T-helper 2 cell treated with Interferon-gamma antibody and Interleukin-4, amounts not matched to agents 5 μg/mL and 100 μg/mL, for 36 hours (primary cell): ENCODE measurements at regions not wholly inside any gene's neighbourhood (a gene's known extent, or its start where the extent isn't known, plus 50 kb on each side); places are given as distances from the start of the nearest gene placed in this dataset.
"Not testable (repeated sequence)": the region's sequence is repeated elsewhere in the genome, so short reads cannot be mapped to it uniquely, and the experiment has no call there.

ENCODE experiments used
- DNase-seq: peaks from one replicate; pipeline ENCODE4 v3.0.0; 2021; ENCODE audit warnings: low spot score
- H3K27ac Mint-ChIP-seq: one replicate; pipeline ENCODE4 v1.8.0; 2021; ENCODE audit warnings: mild to moderate bottlenecking, mixed read lengths
- H3K27me3 Mint-ChIP-seq: one replicate; pipeline ENCODE4 v1.8.0; 2021; ENCODE audit warnings: low read depth, mixed read lengths
- H3K36me3 Mint-ChIP-seq: one replicate; pipeline ENCODE4 v1.8.0; 2021; ENCODE audit warnings: low read depth, mixed read lengths
- H3K4me1 Mint-ChIP-seq: one replicate; pipeline ENCODE4 v1.8.0; 2021; ENCODE audit warnings: low read depth, mixed read lengths
- H3K4me3 Mint-ChIP-seq: one replicate; pipeline ENCODE4 v1.8.0; 2022; ENCODE audit warnings: mild to moderate bottlenecking, moderate library complexity, mixed read lengths
- H3K9me3 Mint-ChIP-seq: one replicate; pipeline ENCODE4 v1.8.0; 2021; ENCODE audit warnings: mixed read lengths

DNA sequence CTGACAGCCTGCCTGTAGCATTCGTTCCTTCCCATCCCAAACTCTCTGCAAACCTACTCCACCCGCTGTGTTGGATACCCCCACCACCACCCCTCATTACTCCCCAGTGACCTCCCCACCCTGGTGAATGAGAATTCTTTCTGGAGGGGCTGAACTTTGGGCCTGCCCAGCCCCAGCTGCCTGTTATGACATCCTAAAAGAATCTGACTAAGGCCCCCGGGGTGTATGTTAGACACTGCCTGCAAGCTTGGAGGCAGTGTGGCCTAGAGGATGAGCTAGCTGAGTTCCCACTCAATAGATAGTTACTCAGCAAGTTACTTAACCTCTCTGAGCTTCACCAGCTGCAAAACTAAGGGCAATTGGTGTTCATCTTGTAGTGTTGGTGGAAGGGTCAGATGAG is 110.2 kb upstream of the FGGY start:
- H3K27ac Mint-ChIP-seq: no peak overlapping the region
- H3K36me3 Mint-ChIP-seq: no peaks in the 10 kb centered on the region
- peaks cover 6% of the 10 kb centered on the region for H3K27me3 Mint-ChIP-seq
- no peak overlapping the region for H3K4me3 Mint-ChIP-seq
- H3K9me3 Mint-ChIP-seq: peaks cover 4% of the 10 kb centered on the region
- H3K4me1 Mint-ChIP-seq: no peaks in the 10 kb centered on the region
- no peak for DNase-seq

DNA sequence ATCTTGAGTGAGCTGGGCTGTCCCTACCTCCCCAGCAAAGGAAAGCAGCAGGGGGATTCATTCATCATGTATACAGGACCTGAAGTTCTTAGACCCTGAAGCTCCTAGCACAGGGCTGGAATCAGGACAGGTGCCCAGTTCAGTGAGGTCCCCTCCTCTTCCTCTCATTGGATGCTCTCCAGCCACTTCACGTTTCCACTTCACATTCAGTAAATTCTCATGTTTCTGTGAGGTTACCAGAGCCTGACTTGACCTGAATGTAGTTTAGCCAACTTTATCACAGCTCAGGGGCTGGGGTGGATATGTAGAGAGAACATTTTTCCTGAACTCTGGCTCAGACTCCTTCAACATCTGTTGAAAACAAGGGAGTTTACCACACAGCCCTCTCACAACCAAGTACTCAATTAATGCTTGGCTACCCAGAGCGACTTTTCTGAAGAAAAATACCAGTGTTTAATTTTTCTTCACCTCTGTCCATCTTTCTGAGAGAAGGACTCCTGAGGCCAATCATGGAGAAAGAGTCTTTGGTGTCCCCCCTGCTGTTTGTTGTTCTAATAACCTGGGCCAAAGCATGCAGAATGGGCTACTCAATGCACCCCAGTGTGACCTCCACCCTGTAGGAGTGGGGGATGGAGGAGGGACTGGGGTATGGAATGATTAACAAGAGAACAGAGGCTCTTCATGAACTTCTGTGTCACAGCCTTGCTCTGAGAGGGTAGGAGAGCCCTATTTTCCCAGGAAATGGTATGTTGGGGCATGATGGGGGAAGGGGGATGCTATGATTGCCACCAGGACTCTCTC is 108.3 kb upstream of the FGGY start:
- Mint-ChIP-seq H3K4me3 (no peak overlapping the region), H3K27me3 (peaks cover 8% of the 10 kb centered on the region), H3K9me3 (peaks cover 4% of the 10 kb centered on the region), H3K4me1 (no peaks in the 10 kb centered on the region), H3K36me3 (no peaks in the 10 kb centered on the region), H3K27ac (no peak overlapping the region)
- DNase-seq: no peak

DNA sequence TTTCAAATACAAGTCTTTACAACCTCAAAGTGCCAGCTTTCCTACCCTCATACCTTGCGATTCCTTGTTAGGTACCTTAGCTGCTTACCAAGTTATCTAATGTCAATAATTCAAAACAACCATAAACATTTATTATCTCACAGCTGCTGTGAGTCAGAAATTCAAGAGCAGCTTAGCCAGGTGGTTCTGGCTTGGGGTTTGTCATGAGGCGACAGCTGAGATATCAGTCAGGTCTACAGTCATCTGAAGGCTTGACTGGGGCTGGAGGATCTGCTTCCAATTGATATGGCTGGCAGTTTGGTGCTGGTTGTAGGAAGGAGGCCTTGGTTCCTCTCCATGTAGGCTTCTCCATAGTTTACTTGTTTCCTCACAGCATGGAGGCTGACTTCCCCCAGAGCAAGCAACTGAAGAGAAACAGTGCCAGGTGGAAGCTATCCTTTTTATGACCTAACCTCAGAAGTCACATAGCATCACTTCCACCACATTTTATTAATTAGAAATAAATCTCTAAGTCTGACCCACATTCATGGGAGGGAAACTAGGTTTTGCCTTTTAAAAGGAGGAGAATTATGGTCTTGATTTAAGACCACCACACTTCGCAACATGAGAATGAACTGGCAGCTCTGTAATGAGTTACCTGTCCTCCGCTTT is 103.3 kb upstream of the FGGY start:
- H3K4me1 Mint-ChIP-seq: no peaks in the 10 kb centered on the region

DNA sequence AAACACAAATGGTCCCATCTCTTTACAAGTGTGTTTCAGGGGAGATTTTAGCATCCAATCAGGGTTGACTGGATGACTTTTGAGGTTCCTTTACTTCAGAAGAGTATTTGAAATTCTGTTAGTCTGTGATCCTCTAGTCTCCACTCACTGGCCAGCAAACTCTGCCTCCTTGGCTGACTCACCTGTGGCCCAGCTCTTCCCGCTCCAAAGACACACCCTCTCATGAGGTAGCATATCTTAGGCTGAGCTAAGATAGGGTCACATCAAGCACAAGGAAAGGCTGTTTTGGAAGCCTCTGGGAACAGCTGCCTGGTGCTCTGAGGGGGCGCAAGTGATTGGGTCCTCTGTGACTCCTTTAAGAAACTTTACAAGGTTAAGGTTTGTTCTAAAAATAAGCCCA is 102.3 kb upstream of the FGGY start:
- no peak for DNase-seq
- H3K27ac Mint-ChIP-seq: no peak overlapping the region
- H3K36me3 Mint-ChIP-seq: no peaks in the 10 kb centered on the region
- peaks cover 12% of the 10 kb centered on the region for H3K27me3 Mint-ChIP-seq
- no peaks in the 10 kb centered on the region for H3K4me1 Mint-ChIP-seq
- H3K4me3 Mint-ChIP-seq: no peak overlapping the region
- peaks cover 4% of the 10 kb centered on the region for H3K9me3 Mint-ChIP-seq

More for the DNA sequence above, 103.3 kb upstream of the FGGY start:
- no peak overlapping the region for H3K4me3 Mint-ChIP-seq
- H3K9me3 Mint-ChIP-seq: peaks cover 4% of the 10 kb centered on the region
- DNase-seq: no peak
- H3K27ac Mint-ChIP-seq: no peak overlapping the region
- no peaks in the 10 kb centered on the region for H3K36me3 Mint-ChIP-seq
- peaks cover 12% of the 10 kb centered on the region for H3K27me3 Mint-ChIP-seq

DNA sequence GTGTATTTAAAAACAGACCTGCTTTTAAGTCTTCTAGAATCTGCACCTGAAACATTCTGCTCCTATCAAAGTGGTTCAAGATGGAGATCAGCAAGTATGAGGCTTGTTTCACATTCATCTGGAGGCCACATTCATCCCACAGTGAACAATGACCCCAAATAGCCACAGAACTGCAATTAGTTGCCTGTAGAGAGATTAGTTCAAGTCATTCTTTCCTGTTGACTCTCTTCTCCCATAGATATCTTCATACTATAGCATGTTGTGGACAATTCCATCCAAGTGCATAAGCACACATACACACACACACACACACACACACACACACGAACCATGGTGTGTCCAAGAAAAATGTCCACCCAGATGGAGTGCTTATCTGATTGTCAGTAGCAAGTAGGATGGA is 101.7 kb upstream of the FGGY start:
- peaks cover 7% of the 10 kb centered on the region for H3K27me3 Mint-ChIP-seq
- no peak overlapping the region for H3K27ac Mint-ChIP-seq
- H3K4me3 Mint-ChIP-seq: no peak overlapping the region
- peaks cover 4% of the 10 kb centered on the region for H3K9me3 Mint-ChIP-seq
- no peak for DNase-seq
- H3K36me3 Mint-ChIP-seq: no peaks in the 10 kb centered on the region
- no peaks in the 10 kb centered on the region for H3K4me1 Mint-ChIP-seq

DNA sequence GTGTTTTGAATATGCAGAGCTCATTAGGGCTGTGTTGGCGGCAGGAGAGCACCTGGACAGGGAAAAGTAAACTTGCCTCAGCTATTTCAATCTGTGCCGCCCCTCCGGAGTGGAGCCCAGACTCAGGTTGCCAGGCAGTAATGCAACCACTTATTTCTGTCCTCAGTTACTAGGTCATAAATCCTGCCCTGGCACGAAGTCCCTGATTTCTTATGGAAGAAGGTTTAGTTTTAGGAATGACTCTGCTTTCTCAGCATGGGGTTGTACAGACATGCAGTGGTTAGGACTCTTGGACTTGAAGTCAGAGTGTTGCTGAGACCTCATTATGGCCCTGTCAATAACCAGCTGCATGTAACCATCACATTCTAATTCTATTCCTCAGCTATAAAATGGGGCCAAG is 98.3 kb upstream of the FGGY start:
- Mint-ChIP-seq H3K4me3 (no peak overlapping the region), H3K27ac (no peak overlapping the region), H3K27me3 (peaks cover 7% of the 10 kb centered on the region)

DNA sequence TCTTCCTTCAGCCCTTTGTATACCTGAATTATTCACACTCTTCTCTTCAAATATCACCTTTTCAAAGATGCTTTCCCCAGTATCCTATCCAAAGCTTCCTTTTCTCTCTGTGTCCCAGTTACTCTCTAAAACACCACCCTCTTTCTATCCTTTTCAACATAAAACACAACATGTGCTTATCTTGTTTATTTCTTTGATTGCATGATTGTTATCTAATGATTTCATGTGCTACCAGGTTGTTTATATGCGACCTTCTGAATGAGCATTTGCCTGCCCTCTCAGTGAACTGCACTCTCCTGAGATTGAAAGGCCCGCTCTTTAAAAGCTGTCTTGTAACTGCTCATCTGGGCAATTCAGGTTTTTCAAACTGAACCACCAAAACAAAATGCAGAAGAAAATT is 97.7 kb upstream of the FGGY start:
- no peaks in the 10 kb centered on the region for H3K36me3 Mint-ChIP-seq
- no peak overlapping the region for H3K4me3 Mint-ChIP-seq
- DNase-seq: no peak
- no peaks in the 10 kb centered on the region for H3K4me1 Mint-ChIP-seq
- H3K27ac Mint-ChIP-seq: no peak overlapping the region
- peaks cover under 1% of the 10 kb centered on the region for H3K9me3 Mint-ChIP-seq
- H3K27me3 Mint-ChIP-seq: peaks cover 7% of the 10 kb centered on the region

More for the DNA sequence above, 98.3 kb upstream of the FGGY start:
- Mint-ChIP-seq H3K36me3 (no peaks in the 10 kb centered on the region), H3K4me1 (no peaks in the 10 kb centered on the region), H3K9me3 (no peaks in the 10 kb centered on the region)
- DNase-seq: no peak

DNA sequence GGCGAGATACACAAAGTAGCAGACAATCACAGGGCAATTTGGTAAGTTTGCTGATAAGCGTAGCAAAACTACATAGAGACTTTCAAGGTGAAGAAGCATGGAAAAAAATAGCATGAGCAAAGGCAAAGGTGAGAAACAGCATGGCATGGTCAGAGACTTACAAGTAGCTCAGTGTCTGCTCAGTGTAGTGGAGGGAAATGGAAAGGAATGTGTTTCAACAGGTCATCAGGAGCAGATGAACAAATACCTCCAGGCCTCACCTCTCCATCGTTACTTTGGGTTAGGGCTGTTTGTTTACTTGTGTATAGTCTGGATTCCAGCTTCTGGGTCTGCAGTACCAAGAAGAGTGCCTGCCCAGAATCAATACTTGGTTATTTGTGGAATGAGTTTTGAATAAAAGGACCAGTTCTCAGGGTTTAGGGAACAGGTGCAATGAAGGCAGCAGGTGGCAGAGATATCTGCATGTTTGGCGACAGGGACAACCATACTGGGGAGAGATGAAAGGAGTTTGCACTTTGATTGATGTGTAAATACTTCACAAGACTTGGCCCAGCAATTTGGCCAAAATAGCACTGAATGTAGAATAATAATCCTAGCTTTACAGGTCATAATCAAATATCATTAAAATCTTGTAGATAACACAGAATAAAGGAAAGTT is 97.0 kb upstream of the FGGY start:
- H3K36me3 Mint-ChIP-seq: no peaks in the 10 kb centered on the region
- H3K4me1 Mint-ChIP-seq: no peaks in the 10 kb centered on the region
- H3K4me3 Mint-ChIP-seq: no peak overlapping the region
- peaks cover 7% of the 10 kb centered on the region for H3K27me3 Mint-ChIP-seq
- H3K9me3 Mint-ChIP-seq: peaks cover 7% of the 10 kb centered on the region
- DNase-seq: no peak
- H3K27ac Mint-ChIP-seq: no peak overlapping the region

DNA sequence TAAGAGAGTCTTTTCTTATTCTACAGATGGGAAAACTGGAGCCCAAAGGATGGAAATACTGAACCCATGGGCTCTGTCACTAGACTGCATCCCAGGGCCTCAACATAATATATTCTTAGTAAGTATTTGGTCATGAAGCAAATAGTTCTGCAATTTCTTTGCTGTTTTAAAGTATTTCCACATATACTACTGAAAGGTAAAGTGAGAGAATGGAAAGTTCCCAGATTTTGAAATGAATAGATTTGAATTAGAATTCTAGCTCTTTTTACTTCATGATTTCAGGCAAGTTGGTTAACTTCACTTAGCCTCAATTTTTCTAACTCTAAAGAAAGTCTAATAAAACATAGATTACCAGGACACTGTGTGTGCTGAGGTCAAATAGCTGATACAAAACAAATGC is 95.6 kb upstream of the FGGY start:
- H3K36me3 Mint-ChIP-seq: no peaks in the 10 kb centered on the region
- DNase-seq: no peak
- H3K9me3 Mint-ChIP-seq: peaks cover 9% of the 10 kb centered on the region
- no peak overlapping the region for H3K27ac Mint-ChIP-seq
- H3K4me1 Mint-ChIP-seq: no peaks in the 10 kb centered on the region
- H3K4me3 Mint-ChIP-seq: no peak overlapping the region
- peaks cover 7% of the 10 kb centered on the region for H3K27me3 Mint-ChIP-seq

DNA sequence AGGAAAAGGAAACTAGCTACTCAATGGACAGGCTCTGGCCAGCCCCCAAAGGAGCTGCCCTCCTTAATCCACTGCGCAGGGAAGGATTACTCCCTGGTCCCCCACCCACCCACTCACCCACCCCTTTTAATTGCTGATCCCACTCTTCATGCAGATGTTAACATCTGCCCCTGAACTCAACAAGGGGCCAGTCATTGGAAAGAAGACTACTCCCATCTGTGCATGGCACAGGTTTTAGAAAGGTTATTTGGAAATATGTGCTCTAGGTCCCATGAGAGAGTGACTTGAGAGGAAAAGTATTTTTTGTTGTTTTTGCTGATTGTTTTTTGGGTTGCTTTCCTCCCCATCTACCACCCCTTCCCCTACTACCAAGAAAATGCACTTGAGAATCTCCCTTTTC is 94.4 kb upstream of the FGGY start:
- Mint-ChIP-seq H3K36me3 (no peaks in the 10 kb centered on the region), H3K27ac (no peak overlapping the region), H3K4me1 (no peaks in the 10 kb centered on the region), H3K9me3 (peaks cover 9% of the 10 kb centered on the region), H3K4me3 (no peak overlapping the region), H3K27me3 (peaks cover 7% of the 10 kb centered on the region)
- DNase-seq: no peak

DNA sequence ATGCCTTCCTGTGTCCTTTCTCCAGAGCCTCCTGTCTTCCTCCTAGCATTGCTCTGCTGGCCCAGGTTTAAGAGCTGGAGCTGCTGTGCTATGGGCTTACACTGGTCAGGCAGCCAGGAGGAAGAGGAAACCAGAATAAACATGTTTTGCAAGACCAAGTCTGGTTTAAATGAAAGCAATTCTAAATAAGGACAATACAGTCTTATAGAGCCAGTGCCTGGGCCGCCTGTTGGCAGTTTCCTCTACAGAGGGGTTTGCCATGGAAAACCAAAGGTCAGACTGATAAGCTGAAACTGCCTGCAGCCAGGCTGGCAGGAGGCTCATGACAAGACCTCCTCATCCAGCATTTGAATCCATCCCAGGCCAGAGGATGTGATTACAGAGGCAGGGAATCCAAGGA is 92.9 kb upstream of the FGGY start:
- Mint-ChIP-seq H3K27ac (no peak overlapping the region), H3K4me3 (no peak overlapping the region), H3K36me3 (no peaks in the 10 kb centered on the region), H3K9me3 (peaks cover 9% of the 10 kb centered on the region), H3K27me3 (peaks cover 3% of the 10 kb centered on the region), H3K4me1 (no peaks in the 10 kb centered on the region)
- no peak for DNase-seq

DNA sequence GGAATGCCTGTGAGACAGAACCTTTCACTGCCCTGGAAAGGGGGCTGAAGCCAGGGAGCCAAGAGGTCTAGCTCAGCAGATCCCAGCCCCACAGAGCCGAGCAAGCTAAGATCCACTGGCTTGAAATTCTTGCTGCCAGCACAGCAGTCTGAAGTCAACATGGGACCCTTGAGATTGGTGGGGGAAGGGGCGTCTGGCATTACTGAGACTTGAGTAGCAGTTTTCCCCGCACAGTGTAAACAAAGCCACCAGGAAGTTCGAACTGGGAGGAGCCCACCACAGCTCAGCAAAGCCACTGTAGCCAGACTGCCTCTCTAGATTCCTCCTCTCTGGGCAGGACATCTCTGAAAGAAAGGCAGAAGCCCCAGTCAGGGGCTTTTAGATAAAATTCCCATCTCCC is 90.3 kb upstream of the FGGY start:
- H3K27ac Mint-ChIP-seq, H3K36me3 Mint-ChIP-seq, H3K4me3 Mint-ChIP-seq, H3K27me3 Mint-ChIP-seq, DNase-seq, H3K4me1 Mint-ChIP-seq: not testable (repeated sequence)
- peaks cover 20% of the 10 kb centered on the region for H3K9me3 Mint-ChIP-seq

DNA sequence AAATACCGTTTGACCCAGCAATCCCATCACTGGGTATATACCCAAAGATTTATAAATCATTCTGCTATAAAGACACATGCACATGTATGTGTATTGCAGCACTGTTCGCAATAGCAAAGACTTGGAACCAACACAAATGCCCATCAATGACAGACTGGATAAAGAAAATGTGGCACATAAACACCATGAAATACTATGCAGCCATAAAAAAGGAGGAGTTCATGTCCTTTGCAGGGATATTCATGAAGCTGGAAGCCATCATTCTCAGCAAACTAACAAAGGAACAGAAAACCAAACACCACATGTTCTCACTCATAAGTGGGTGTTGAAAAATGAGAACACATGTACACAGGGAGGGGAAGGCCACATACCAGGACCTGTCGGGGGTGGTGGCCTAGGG is 86.5 kb upstream of the FGGY start:
- not testable (repeated sequence) for H3K27ac Mint-ChIP-seq, H3K4me3 Mint-ChIP-seq, H3K36me3 Mint-ChIP-seq, H3K4me1 Mint-ChIP-seq, DNase-seq, H3K27me3 Mint-ChIP-seq
- H3K9me3 Mint-ChIP-seq: peaks cover 11% of the 10 kb centered on the region

DNA sequence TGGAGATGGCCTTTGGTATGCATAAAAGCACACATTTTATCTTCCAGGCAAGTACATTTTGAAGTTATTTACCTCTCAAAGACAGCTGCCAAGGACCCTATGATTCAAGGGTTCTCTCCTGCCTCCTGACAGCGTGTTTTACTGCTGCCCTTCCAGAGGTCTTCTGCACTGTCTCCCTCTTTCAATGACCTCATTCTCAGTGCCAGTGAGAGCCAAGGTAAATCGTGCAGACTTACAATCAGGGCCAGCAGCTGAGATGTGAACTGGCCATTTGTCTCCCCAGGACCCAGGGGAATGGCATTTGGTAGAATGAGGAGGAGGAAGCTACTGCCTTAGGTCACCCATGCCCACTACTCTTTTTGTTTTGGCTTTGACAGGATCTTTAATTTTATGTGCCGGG is 84.2 kb upstream of the FGGY start:
- no peak for DNase-seq
- H3K4me3 Mint-ChIP-seq: no peak overlapping the region
- no peak overlapping the region for H3K27ac Mint-ChIP-seq
- peaks cover 16% of the 10 kb centered on the region for H3K9me3 Mint-ChIP-seq
- H3K4me1 Mint-ChIP-seq: no peaks in the 10 kb centered on the region
- no peaks in the 10 kb centered on the region for H3K36me3 Mint-ChIP-seq
- H3K27me3 Mint-ChIP-seq: no peaks in the 10 kb centered on the region
